ENCODE measurements at regions not wholly inside any gene's neighbourhood (a gene's known extent, or its start where the extent isn't known, plus 50 kb on each side); places are given as distances from the start of the nearest gene placed in this dataset.

DNA sequence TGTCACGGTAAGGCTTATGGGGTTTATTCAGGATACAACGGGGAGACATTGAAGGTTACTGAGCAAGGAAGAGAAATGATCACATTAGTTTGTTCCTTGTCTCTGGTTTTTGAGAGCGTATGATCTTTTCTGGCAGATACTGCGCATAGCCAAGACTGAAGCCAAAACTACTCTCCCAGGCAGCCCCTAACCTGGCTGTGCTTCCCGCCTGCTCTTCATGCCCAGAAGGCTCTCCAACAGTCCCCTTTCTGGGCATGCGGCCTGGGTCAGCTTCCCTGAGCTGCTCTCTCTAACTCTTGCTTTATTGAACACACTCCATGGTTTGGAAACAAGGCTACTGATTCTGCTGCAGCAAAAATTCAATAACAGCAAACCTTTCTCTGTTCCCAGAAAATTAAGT lies 306.6 kb downstream of the BUD13 start:
- TF ChIP-seq POLR2A (IDR thresholded peaks at IDR 0.05) (no peak), POLR2AphosphoS5 (IDR thresholded peaks at IDR 0.05) (no peak)

Data from prostate gland (tissue), 1 donor.